HEK293 (cell line): ENCODE measurements at regions not wholly inside any gene's neighbourhood (a gene's known extent, or its start where the extent isn't known, plus 50 kb on each side); places are given as distances from the start of the nearest gene placed in this dataset.

ENCODE experiments used
- CTCF ChIA-PET: fragments of 350-600 bp; formaldehyde crosslinking; extraction: SDS; loops from one replicate; lab custom pipeline; 2021; ENCODE audit warnings: antibody characterized with exemption; lab: Yijun Ruan, JAX
- POLR2A ChIA-PET: fragments of 300-600 bp; formaldehyde crosslinking; extraction: SDS; loops from one replicate; lab custom pipeline; 2020; ENCODE audit warnings: antibody characterized with exemption, inconsistent platforms; lab: Yijun Ruan, JAX
- H3K27ac ChIP-seq: fragments of 200-500 bp; sonication (Bioruptor generic); 2 replicates; pipeline ENCODE4 v1.5.1; 2014; ENCODE audit warnings: low read depth, low read length, control low read depth, inconsistent platforms; ENCODE audit errors: extremely low read depth
- H3K36me3 ChIP-seq, 2 experiments: fragments of 200-500 bp in 1 of 2; sonication (Bioruptor generic) in 1 of 2; 1 replicate in 1 of 2; 2 replicates in 1 of 2; pipeline ENCODE4 v1.5.1; 2014 to 2017; ENCODE audit warnings: inconsistent platforms in 2 of 2, low read length in 2 of 2; ENCODE audit not compliant: control insufficient read depth in 2 of 2, insufficient read depth in 1 of 2
- H3K4me1 ChIP-seq: fragments of 200-500 bp; sonication (Bioruptor generic); 2 replicates; pipeline ENCODE4 v1.5.1; 2014; ENCODE audit warnings: mild to moderate bottlenecking, low read length, inconsistent platforms; ENCODE audit not compliant: control insufficient read depth, insufficient read depth
- H3K4me3 ChIP-seq: 2 replicates; pipeline ENCODE4 v1.5.1; 2011; ENCODE audit warnings: low read depth, mild to moderate bottlenecking, control low read depth, low read length, moderate library complexity
- H3K9me3 ChIP-seq: fragments of 200-500 bp; sonication (Bioruptor generic); 2 replicates; pipeline ENCODE4 v1.5.1; 2014; ENCODE audit warnings: low read depth, low read length, inconsistent platforms; ENCODE audit not compliant: control insufficient read depth, insufficient read depth
- BCL11A ChIP-seq: fragments of 450-650 bp; formaldehyde crosslinking; IDR thresholded peaks from 2 replicates; pipeline ENCODE4 v1.5.1; 2016; ENCODE audit warnings: low read depth, missing biosample characterization, missing genetic modification characterization
- KLF10 ChIP-seq: fragments of 450-650 bp; IDR thresholded peaks from 2 replicates; pipeline ENCODE4 v1.5.1; 2018; ENCODE audit warnings: missing biosample characterization, mild to moderate bottlenecking, missing genetic modification characterization
- KLF7 ChIP-seq: fragments of 450-650 bp; formaldehyde crosslinking; IDR thresholded peaks from 2 replicates; pipeline ENCODE4 v1.5.1; 2016; ENCODE audit warnings: missing biosample characterization, missing genetic modification characterization, borderline replicate concordance
- PATZ1 ChIP-seq: fragments of 450-650 bp; formaldehyde crosslinking; IDR thresholded peaks from 2 replicates; pipeline ENCODE4 v1.5.1; 2016; ENCODE audit warnings: missing biosample characterization, missing genetic modification characterization
- SCRT2 ChIP-seq: fragments of 450-650 bp; formaldehyde crosslinking; IDR thresholded peaks from 2 replicates; pipeline ENCODE4 v1.5.1; 2016; ENCODE audit warnings: missing biosample characterization, missing genetic modification characterization
- ZBTB1 ChIP-seq: fragments of 450-650 bp; formaldehyde crosslinking; IDR thresholded peaks from 2 replicates; pipeline ENCODE4 v1.5.1; 2016; ENCODE audit warnings: missing biosample characterization, missing genetic modification characterization
- ZBTB7A ChIP-seq: fragments of 450-650 bp; formaldehyde crosslinking; IDR thresholded peaks from 2 replicates; pipeline ENCODE4 v1.5.1; 2016; ENCODE audit warnings: low read depth, missing biosample characterization, missing genetic modification characterization
- ZBTB8A ChIP-seq: fragments of 450-650 bp; formaldehyde crosslinking; IDR thresholded peaks from 2 replicates; pipeline ENCODE4 v1.5.1; 2016; ENCODE audit warnings: missing biosample characterization, missing genetic modification characterization
- ZNF10 ChIP-seq: fragments of 450-650 bp; formaldehyde crosslinking; IDR thresholded peaks from 2 replicates; pipeline ENCODE4 v1.5.1; 2017; ENCODE audit warnings: missing biosample characterization, missing genetic modification characterization
- ZNF23 ChIP-seq: fragments of 450-650 bp; formaldehyde crosslinking; IDR thresholded peaks from 2 replicates; pipeline ENCODE4 v1.5.1; 2016; ENCODE audit warnings: missing biosample characterization, missing genetic modification characterization, borderline replicate concordance
- ZNF248 ChIP-seq: fragments of 450-650 bp; formaldehyde crosslinking; IDR thresholded peaks from 2 replicates; pipeline ENCODE4 v1.5.1; 2017; ENCODE audit warnings: missing biosample characterization, missing genetic modification characterization
- ZNF274 ChIP-seq, 2 experiments: fragments of 200-500 bp in 1 of 2; fragments of 450-650 bp in 1 of 2; sonication (Bioruptor generic) in 1 of 2; formaldehyde crosslinking in 1 of 2; IDR thresholded peaks; 2 replicates each; pipeline versions ENCODE4 v1.5.1 to v1.6.1; 2014 to 2016; ENCODE audit warnings: borderline replicate concordance in 1 of 2, inconsistent platforms in 1 of 2, low read length in 1 of 2, missing biosample characterization in 1 of 2, missing genetic modification characterization in 1 of 2
- ZNF433 ChIP-seq: fragments of 450-650 bp; formaldehyde crosslinking; IDR thresholded peaks from 2 replicates; pipeline ENCODE4 v1.5.1; 2016; ENCODE audit warnings: missing biosample characterization, missing genetic modification characterization, low read depth
- ZNF510 ChIP-seq: fragments of 450-650 bp; formaldehyde crosslinking; IDR thresholded peaks from 2 replicates; pipeline ENCODE4 v1.5.1; 2018; ENCODE audit warnings: mild to moderate bottlenecking, missing genetic modification characterization, missing biosample characterization; ENCODE audit not compliant: insufficient replicate concordance
- ZNF513 ChIP-seq: fragments of 450-650 bp; IDR thresholded peaks from 2 replicates; pipeline ENCODE4 v1.5.1; 2018; ENCODE audit warnings: missing biosample characterization, missing genetic modification characterization
- ZNF514 ChIP-seq: fragments of 450-650 bp; formaldehyde crosslinking; IDR thresholded peaks from 2 replicates; pipeline ENCODE4 v1.5.1; 2016; ENCODE audit warnings: missing biosample characterization, missing genetic modification characterization
- ZNF521 ChIP-seq: fragments of 450-650 bp; formaldehyde crosslinking; IDR thresholded peaks from 2 replicates; pipeline ENCODE4 v1.5.1; 2017; ENCODE audit warnings: missing biosample characterization, mild to moderate bottlenecking, missing genetic modification characterization
- ZNF658 ChIP-seq: fragments of 450-650 bp; formaldehyde crosslinking; IDR thresholded peaks from 2 replicates; pipeline ENCODE4; 2016; ENCODE audit warnings: missing biosample characterization, missing genetic modification characterization
- ZNF664 ChIP-seq: fragments of 450-650 bp; formaldehyde crosslinking; IDR thresholded peaks from 2 replicates; pipeline ENCODE4 v1.5.1; 2016; ENCODE audit warnings: missing biosample characterization, missing genetic modification characterization
- ZNF701 ChIP-seq: fragments of 450-650 bp; formaldehyde crosslinking; IDR thresholded peaks from 2 replicates; pipeline ENCODE4 v1.5.1; 2016; ENCODE audit warnings: missing biosample characterization, missing genetic modification characterization
- ZNF704 ChIP-seq: fragments of 450-650 bp; formaldehyde crosslinking; IDR thresholded peaks from 2 replicates; pipeline ENCODE4 v1.5.1; 2016; ENCODE audit warnings: missing biosample characterization, missing genetic modification characterization
- ZNF76 ChIP-seq: fragments of 450-650 bp; formaldehyde crosslinking; IDR thresholded peaks from 2 replicates; pipeline ENCODE4; 2016; ENCODE audit warnings: low read depth, missing biosample characterization, missing genetic modification characterization, borderline replicate concordance
- ZNF830 ChIP-seq: fragments of 450-650 bp; IDR thresholded peaks from 2 replicates; pipeline ENCODE4 v1.5.0; 2018; ENCODE audit warnings: missing biosample characterization, missing genetic modification characterization, low read depth, mild to moderate bottlenecking, moderate library complexity

- Histone ChIP-seq H3K4me3 (no peak overlapping the region), H3K4me1 (no peaks in the 10 kb centered on the region), H3K9me3 (no peaks in the 10 kb centered on the region), H3K36me3 (no peaks in the 10 kb centered on the region), H3K27ac (no peak overlapping the region)
- TF ChIP-seq ZNF274 (IDR thresholded peaks at IDR 0.05; ENCODE audit: low read length) (no peak), ZNF274 (tag by site-specific recombination; IDR thresholded peaks at IDR 0.05; ENCODE audit: borderline replicate concordance) (no peak), SCRT2 (tag by site-specific recombination) (no peak), ZNF658 (tag by site-specific recombination) (no peak), PATZ1 (tag by site-specific recombination) (no peak), ZNF514 (tag by site-specific recombination) (no peak), ZNF10 (tag by site-specific recombination) (no peak), ZNF664 (tag by site-specific recombination) (no peak), ZBTB1 (tag by site-specific recombination) (no peak), ZNF704 (tag by site-specific recombination) (no peak), ZNF510 (tag by site-specific recombination) (no peak), ZBTB8A (tag by site-specific recombination) (no peak), ZNF513 (tag by site-specific recombination) (no peak), ZNF248 (tag by site-specific recombination) (no peak), ZNF76 (tag by site-specific recombination) (no peak), ZNF433 (no peak), ZNF830 (tag by site-specific recombination) (no peak), ZNF23 (tag by site-specific recombination) (no peak)
- ChIA-PET POLR2A (no interaction called here), CTCF (no interaction called here)
These were observed 69.1 kb upstream of the GPR12 start for GRCh38 chr13:26829716-26830115.

GRCh38 chr13:26824581-26824980, 64.0 kb upstream of the GPR12 start:
- CTCF ChIA-PET, result interaction anchor here (0.6 to 0.8 kb wide), 3 partner anchors 120 to 639 kb away, joined by 3 to 4 read pairs (median 3); no protein-coding TSS in a partner anchor
- no peak for TF ChIP-seq BCL11A (tag by site-specific recombination)
- no peak for TF ChIP-seq SCRT2 (tag by site-specific recombination)
- no peak for TF ChIP-seq KLF7 (tag by site-specific recombination)
- no peak for TF ChIP-seq ZBTB7A
- TF ChIP-seq KLF10 (tag by site-specific recombination), result no peak
- no peak for TF ChIP-seq ZNF701 (tag by site-specific recombination)
- TF ChIP-seq ZNF521, result no peak
- Histone ChIP-seq H3K4me3 (no peak overlapping the region), H3K27ac (no peak overlapping the region), H3K9me3 (no peaks in the 10 kb centered on the region), H3K36me3 (no peaks in the 10 kb centered on the region), H3K4me1 (no peaks in the 10 kb centered on the region)
- POLR2A ChIA-PET, result no interaction called here
